Neural progenitor cell (in vitro differentiated cells): ENCODE measurements at regions not wholly inside any gene's neighbourhood (a gene's known extent, or its start where the extent isn't known, plus 50 kb on each side); places are given as distances from the start of the nearest gene placed in this dataset.

Experiments used
- CTCF ChIP-seq: fragments of 200-600 bp; sonication (generic); IDR thresholded peaks from 2 replicates; pipeline ENCODE4 v1.5.1; 2017; ENCODE audit warnings: antibody characterized with exemption, mild to moderate bottlenecking
- EZH2 ChIP-seq: fragments of 200-600 bp; sonication (generic); IDR thresholded peaks from 2 replicates; pipeline ENCODE4 v1.6.1; 2017; ENCODE audit warnings: antibody characterized with exemption, mild to moderate bottlenecking, moderate library complexity
- EZH2phosphoT487 ChIP-seq: fragments of 200-600 bp; sonication (generic); IDR thresholded peaks from 2 replicates; pipeline ENCODE4 v1.6.1; 2017; ENCODE audit warnings: antibody characterized with exemption

- no peak for TF ChIP-seq CTCF
- TF ChIP-seq EZH2phosphoT487 = no peak
- TF ChIP-seq EZH2 = no peak
These were observed 112.0 kb upstream of the TTC29 start for GRCh38 chr4:147057611-147058190.
